Thyroid gland (tissue), 4 donors: ENCODE measurements at regions not wholly inside any gene's neighbourhood (a gene's known extent, or its start where the extent isn't known, plus 50 kb on each side); places are given as distances from the start of the nearest gene placed in this dataset.

ENCODE experiments used
- POLR2A ChIP-seq, 2 donors: fragments of 450-650 bp; IDR thresholded peaks; one replicate each; pipeline ENCODE4 v1.6.1; 2017; ENCODE audit warnings: antibody characterized with exemption in 2 of 2, mild to moderate bottlenecking in 2 of 2, moderate library complexity in 1 of 2
- TF ChIP-seq, protein P1 (sequence below), 6 experiments: fragments of 200-600 bp in 3 of 6; fragments of 450-650 bp in 3 of 6; sonication (generic) in 3 of 6; IDR thresholded peaks; one replicate each; pipeline ENCODE4 v1.5.1; 2016 to 2019; ENCODE audit warnings: antibody characterized with exemption in 6 of 6, mild to moderate bottlenecking in 2 of 6, inconsistent platforms in 1 of 6, moderate library complexity in 1 of 6

- TF ChIP-seq, protein P1, sequence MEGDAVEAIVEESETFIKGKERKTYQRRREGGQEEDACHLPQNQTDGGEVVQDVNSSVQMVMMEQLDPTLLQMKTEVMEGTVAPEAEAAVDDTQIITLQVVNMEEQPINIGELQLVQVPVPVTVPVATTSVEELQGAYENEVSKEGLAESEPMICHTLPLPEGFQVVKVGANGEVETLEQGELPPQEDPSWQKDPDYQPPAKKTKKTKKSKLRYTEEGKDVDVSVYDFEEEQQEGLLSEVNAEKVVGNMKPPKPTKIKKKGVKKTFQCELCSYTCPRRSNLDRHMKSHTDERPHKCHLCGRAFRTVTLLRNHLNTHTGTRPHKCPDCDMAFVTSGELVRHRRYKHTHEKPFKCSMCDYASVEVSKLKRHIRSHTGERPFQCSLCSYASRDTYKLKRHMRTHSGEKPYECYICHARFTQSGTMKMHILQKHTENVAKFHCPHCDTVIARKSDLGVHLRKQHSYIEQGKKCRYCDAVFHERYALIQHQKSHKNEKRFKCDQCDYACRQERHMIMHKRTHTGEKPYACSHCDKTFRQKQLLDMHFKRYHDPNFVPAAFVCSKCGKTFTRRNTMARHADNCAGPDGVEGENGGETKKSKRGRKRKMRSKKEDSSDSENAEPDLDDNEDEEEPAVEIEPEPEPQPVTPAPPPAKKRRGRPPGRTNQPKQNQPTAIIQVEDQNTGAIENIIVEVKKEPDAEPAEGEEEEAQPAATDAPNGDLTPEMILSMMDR (IDR thresholded peaks at IDR 0.05) = no peak
- no peak for TF ChIP-seq POLR2A (IDR thresholded peaks at IDR 0.05)
These were observed 360.6 kb downstream of the RND3 start for GRCh38 chr2:150126839-150127238.
